Parathyroid adenoma (tissue), 2 donors: ENCODE measurements at regions not wholly inside any gene's neighbourhood (a gene's known extent, or its start where the extent isn't known, plus 50 kb on each side); places are given as distances from the start of the nearest gene placed in this dataset.

Experiments
- H2AFZ ChIP-seq: fragments of 300-600 bp; sonication (generic); one replicate; pipeline ENCODE4 v1.7.0; 2017; ENCODE audit warnings: antibody characterized with exemption, mild to moderate bottlenecking
- H3K27ac ChIP-seq: fragments of 300-600 bp; sonication (generic); one replicate; pipeline ENCODE4 v1.7.0; 2017
- H3K27me3 ChIP-seq: fragments of 300-600 bp; sonication (generic); one replicate; pipeline ENCODE4 v1.7.0; 2017; ENCODE audit warnings: low read length; ENCODE audit not compliant: control insufficient read depth, insufficient read depth
- H3K36me3 ChIP-seq: fragments of 300-600 bp; sonication (generic); one replicate; pipeline ENCODE4 v1.7.0; 2017; ENCODE audit warnings: low read length; ENCODE audit not compliant: control insufficient read depth, insufficient read depth
- H3K4me1 ChIP-seq: fragments of 300-600 bp; sonication (generic); one replicate; pipeline ENCODE4 v1.7.0; 2017; ENCODE audit warnings: control low read depth
- H3K4me2 ChIP-seq: fragments of 300-600 bp; sonication (generic); one replicate; pipeline ENCODE4 v1.7.0; 2017; ENCODE audit warnings: low read length
- H3K4me3 ChIP-seq: fragments of 300-600 bp; sonication (generic); one replicate; pipeline ENCODE4 v1.7.0; 2017; ENCODE audit warnings: low read depth, low read length
- H3K79me2 ChIP-seq: fragments of 300-600 bp; sonication (generic); one replicate; pipeline ENCODE4 v1.7.0; 2017; ENCODE audit warnings: control low read depth
- H3K9ac ChIP-seq: fragments of 300-600 bp; sonication (generic); one replicate; pipeline ENCODE4 v1.7.0; 2017; ENCODE audit warnings: mild to moderate bottlenecking
- H3K9me3 ChIP-seq: fragments of 300-600 bp; sonication (generic); one replicate; pipeline ENCODE4 v1.7.0; 2017; ENCODE audit warnings: low read length; ENCODE audit not compliant: control insufficient read depth
- TF ChIP-seq, protein P1 (sequence below): fragments of 300-600 bp; sonication (generic); IDR thresholded peaks from one replicate; pipeline ENCODE4 v1.7.0; 2017; ENCODE audit warnings: antibody characterized with exemption, mild to moderate bottlenecking
- donor health status: primary hyperparathyroidism.

GRCh38 chr12:18969512-18969911 is 160.0 kb upstream of the PLEKHA5 start:
- Histone ChIP-seq H3K4me1 (no peaks in the 10 kb centered on the region), H3K79me2 (no peaks in the 10 kb centered on the region), H3K9me3 (no peaks in the 10 kb centered on the region), H2AFZ (no peak overlapping the region), H3K27me3 (no peaks in the 10 kb centered on the region), H3K9ac (no peak overlapping the region), H3K27ac (no peak overlapping the region), H3K4me2 (no peak overlapping the region), H3K36me3 (no peaks in the 10 kb centered on the region), H3K4me3 (no peak overlapping the region)
- TF ChIP-seq, protein P1, sequence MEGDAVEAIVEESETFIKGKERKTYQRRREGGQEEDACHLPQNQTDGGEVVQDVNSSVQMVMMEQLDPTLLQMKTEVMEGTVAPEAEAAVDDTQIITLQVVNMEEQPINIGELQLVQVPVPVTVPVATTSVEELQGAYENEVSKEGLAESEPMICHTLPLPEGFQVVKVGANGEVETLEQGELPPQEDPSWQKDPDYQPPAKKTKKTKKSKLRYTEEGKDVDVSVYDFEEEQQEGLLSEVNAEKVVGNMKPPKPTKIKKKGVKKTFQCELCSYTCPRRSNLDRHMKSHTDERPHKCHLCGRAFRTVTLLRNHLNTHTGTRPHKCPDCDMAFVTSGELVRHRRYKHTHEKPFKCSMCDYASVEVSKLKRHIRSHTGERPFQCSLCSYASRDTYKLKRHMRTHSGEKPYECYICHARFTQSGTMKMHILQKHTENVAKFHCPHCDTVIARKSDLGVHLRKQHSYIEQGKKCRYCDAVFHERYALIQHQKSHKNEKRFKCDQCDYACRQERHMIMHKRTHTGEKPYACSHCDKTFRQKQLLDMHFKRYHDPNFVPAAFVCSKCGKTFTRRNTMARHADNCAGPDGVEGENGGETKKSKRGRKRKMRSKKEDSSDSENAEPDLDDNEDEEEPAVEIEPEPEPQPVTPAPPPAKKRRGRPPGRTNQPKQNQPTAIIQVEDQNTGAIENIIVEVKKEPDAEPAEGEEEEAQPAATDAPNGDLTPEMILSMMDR = no peak

DNA sequence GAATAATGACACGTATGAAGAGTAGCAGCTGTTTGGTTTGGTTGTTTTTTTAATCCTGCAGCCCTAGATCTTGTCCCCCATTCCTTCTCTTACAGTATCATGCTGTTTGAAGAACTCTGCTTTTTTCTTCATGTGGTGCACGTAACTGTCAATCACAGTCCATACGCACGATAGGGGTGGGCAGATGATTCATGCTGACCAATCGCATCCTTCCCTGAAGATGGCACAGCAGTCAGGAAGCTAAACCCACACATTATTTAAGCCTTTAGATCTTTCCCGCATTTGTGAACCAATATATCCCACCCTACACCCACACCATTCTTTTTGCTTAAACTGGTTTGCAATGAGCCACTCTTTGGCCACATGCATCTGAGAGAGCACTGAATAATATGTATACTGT is 158.9 kb upstream of the PLEKHA5 start:
- Histone ChIP-seq H3K4me3 (no peak overlapping the region), H3K27me3 (no peaks in the 10 kb centered on the region), H3K4me2 (no peak overlapping the region), H3K79me2 (no peaks in the 10 kb centered on the region), H2AFZ (no peak overlapping the region), H3K9me3 (no peaks in the 10 kb centered on the region), H3K27ac (no peak overlapping the region), H3K4me1 (no peaks in the 10 kb centered on the region), H3K9ac (no peak overlapping the region), H3K36me3 (no peaks in the 10 kb centered on the region)
- TF ChIP-seq, protein P1 = no peak

- no peak overlapping the region for H3K27ac ChIP-seq
- no peaks in the 10 kb centered on the region for H3K79me2 ChIP-seq
- H3K4me1 ChIP-seq = no peaks in the 10 kb centered on the region
- H3K4me2 ChIP-seq = no peak overlapping the region
- no peak overlapping the region for H3K4me3 ChIP-seq
- no peak overlapping the region for H2AFZ ChIP-seq
- H3K36me3 ChIP-seq = no peaks in the 10 kb centered on the region
- H3K27me3 ChIP-seq = no peaks in the 10 kb centered on the region
- TF ChIP-seq, protein P1 = no peak
- no peaks in the 10 kb centered on the region for H3K9me3 ChIP-seq
- no peak overlapping the region for H3K9ac ChIP-seq
These were observed 157.6 kb upstream of the PLEKHA5 start for GRCh38 chr12:18971932-18972331.

- Histone ChIP-seq H3K79me2 (no peaks in the 10 kb centered on the region), H3K9me3 (no peaks in the 10 kb centered on the region), H3K9ac (no peak overlapping the region), H3K36me3 (no peaks in the 10 kb centered on the region), H3K4me1 (no peaks in the 10 kb centered on the region), H3K27me3 (no peaks in the 10 kb centered on the region), H3K4me2 (no peak overlapping the region), H3K27ac (no peak overlapping the region), H2AFZ (no peak overlapping the region), H3K4me3 (no peak overlapping the region)
- TF ChIP-seq, protein P1 = no peak
These were observed 153.6 kb upstream of the PLEKHA5 start for GRCh38 chr12:18975933-18976332.

DNA sequence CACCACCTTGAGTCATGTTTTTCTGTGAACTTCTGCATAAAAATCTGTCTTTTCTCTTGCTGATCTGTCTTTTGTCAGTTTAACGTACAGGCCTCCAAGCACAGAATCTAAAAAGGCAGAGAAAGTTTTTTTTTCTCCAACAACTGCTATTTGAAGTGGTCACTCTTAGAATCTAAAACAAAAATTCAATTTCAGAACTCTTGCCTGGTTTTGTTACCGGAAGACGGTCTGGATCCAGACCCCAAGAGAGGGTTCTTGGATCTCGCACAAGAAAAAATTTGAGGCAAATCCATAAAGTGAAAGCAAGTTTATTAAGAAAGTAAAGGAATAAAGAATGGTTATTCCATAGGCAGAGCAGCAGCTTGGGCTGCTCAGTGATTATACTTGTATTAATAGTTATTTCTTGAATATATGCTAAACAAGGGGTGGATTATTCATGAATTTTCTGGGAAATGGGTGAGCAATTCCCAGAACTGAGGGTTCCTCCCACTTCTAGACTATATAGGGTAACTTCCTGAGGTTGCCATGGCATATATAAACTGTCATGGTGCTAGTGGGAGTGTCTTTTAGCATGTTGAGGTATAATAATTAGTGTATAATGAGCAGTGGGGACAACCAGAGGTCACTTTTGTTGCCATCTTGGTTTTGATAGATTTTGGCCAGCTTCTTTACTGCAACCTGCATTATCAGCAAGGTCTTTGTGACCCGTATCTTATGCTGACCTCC is 150.0 kb upstream of the PLEKHA5 start:
- Histone ChIP-seq H3K27me3 (no peaks in the 10 kb centered on the region), H3K4me3 (no peak overlapping the region), H3K9me3 (no peaks in the 10 kb centered on the region), H3K36me3 (no peaks in the 10 kb centered on the region), H3K4me2 (no peak overlapping the region), H2AFZ (no peak overlapping the region), H3K79me2 (no peaks in the 10 kb centered on the region), H3K4me1 (no peaks in the 10 kb centered on the region), H3K27ac (no peak overlapping the region), H3K9ac (no peak overlapping the region)
- TF ChIP-seq, protein P1 = no peak
